Vagina (tissue), 2 donors: ENCODE measurements at regions not wholly inside any gene's neighbourhood (a gene's known extent, or its start where the extent isn't known, plus 50 kb on each side); places are given as distances from the start of the nearest gene placed in this dataset.

Experiments used
- CTCF ChIP-seq, 3 experiments: fragments of 450-650 bp in 2 of 3; fragments of 200-600 bp in 1 of 3; sonication (generic) in 1 of 3; IDR thresholded peaks; one replicate each; pipeline ENCODE4 v1.5.1; 2017 to 2019; ENCODE audit warnings: antibody characterized with exemption in 3 of 3, mild to moderate bottlenecking in 2 of 3, moderate library complexity in 2 of 3
- POLR2A ChIP-seq, 2 donors: fragments of 450-650 bp; IDR thresholded peaks; one replicate each; pipeline ENCODE4 v1.6.1; 2017; ENCODE audit warnings: antibody characterized with exemption in 2 of 2, mild to moderate bottlenecking in 2 of 2, moderate library complexity in 2 of 2

- TF ChIP-seq CTCF (IDR thresholded peaks at IDR 0.05) (no peak), POLR2A (IDR thresholded peaks at IDR 0.05) (no peak)
These were observed 98.7 kb upstream of the SLC4A4 start for GRCh38 chr4:71240094-71240493.
